HG02759 (cell line): ENCODE measurements at regions not wholly inside any gene's neighbourhood (a gene's known extent, or its start where the extent isn't known, plus 50 kb on each side); places are given as distances from the start of the nearest gene placed in this dataset.

Source experiments
- ATAC-seq: cut with Tn5 transposase; IDR thresholded peaks from one replicate; pipeline ENCODE4 v1.9.1; 2021; ENCODE audit warnings: mild to moderate bottlenecking, moderate library complexity; ENCODE audit not compliant: unreplicated experiment

- ATAC-seq = no peak
Measured at GRCh38 chr1:115495111-115495510, 146.7 kb upstream of the VANGL1 start.

GRCh38 chr1:115493834-115494233, 147.9 kb upstream of the VANGL1 start:
- ATAC-seq = no peak

GRCh38 chr1:115492880-115493279, 148.9 kb upstream of the VANGL1 start:
- no peak for ATAC-seq

- ATAC-seq = no peak
Measured at GRCh38 chr1:115492019-115492595, 149.7 kb upstream of the VANGL1 start.

- ATAC-seq = no peak
Measured at GRCh38 chr1:115491298-115492018, 150.3 kb upstream of the VANGL1 start.

- no peak for ATAC-seq
Measured at GRCh38 chr1:115479055-115479482, 141.0 kb upstream of the NGF start.

GRCh38 chr1:115477071-115477470, 139.0 kb upstream of the NGF start:
- no peak for ATAC-seq

- ATAC-seq = no peak
Measured at GRCh38 chr1:115476616-115477015, 138.6 kb upstream of the NGF start.

GRCh38 chr1:115475901-115476300, 137.9 kb upstream of the NGF start:
- no peak for ATAC-seq

- no peak for ATAC-seq
Measured at GRCh38 chr1:115475252-115475651, 137.2 kb upstream of the NGF start.

- ATAC-seq = no peak
Measured at GRCh38 chr1:115473986-115474565, 136.0 kb upstream of the NGF start.

- peak; percentile 75 for ATAC-seq
Measured at GRCh38 chr1:115469703-115470476, 131.8 kb upstream of the NGF start.

- ATAC-seq = no peak
Measured at GRCh38 chr1:115467790-115468189, 129.7 kb upstream of the NGF start.

- ATAC-seq = no peak
Measured at GRCh38 chr1:115467196-115467595, 129.1 kb upstream of the NGF start.

GRCh38 chr1:115466433-115466832, 128.4 kb upstream of the NGF start:
- no peak for ATAC-seq

GRCh38 chr1:115465802-115466363, 127.8 kb upstream of the NGF start:
- no peak for ATAC-seq

- ATAC-seq = no peak
Measured at GRCh38 chr1:115463347-115463746, 125.3 kb upstream of the NGF start.

GRCh38 chr1:115462566-115463076, 124.6 kb upstream of the NGF start:
- ATAC-seq = no peak

- ATAC-seq = no peak
Measured at GRCh38 chr1:115461526-115461925, 123.5 kb upstream of the NGF start.

- ATAC-seq = no peak
Measured at GRCh38 chr1:115459161-115459560, 121.1 kb upstream of the NGF start.
